GM18858 (cell line): ENCODE measurements at regions not wholly inside any gene's neighbourhood (a gene's known extent, or its start where the extent isn't known, plus 50 kb on each side); places are given as distances from the start of the nearest gene placed in this dataset.

ENCODE experiments used
- ATAC-seq: cut with Tn5 transposase; IDR thresholded peaks from one replicate; pipeline ENCODE4 v1.9.1; 2021; ENCODE audit not compliant: unreplicated experiment

DNA sequence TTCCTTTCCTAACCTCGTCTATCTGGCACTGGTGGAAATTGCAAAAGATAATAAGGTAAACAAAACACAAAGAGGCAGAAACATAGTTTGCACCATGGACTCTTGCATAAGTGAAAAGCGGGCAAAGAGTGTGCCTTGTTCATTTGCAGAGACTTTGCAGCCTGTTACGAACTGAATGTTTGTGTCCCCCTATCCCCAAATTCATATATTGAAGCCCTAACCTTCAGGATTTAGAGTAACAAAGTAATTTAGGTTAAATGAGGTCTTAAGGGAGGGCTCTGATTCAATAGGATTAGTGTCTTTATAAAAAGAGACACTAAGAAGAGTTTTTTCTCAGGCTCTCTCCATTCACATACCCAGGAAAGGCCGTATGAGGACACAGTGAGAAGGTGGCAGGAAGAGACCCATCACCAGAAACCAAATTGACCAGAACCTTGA is 52.1 kb upstream of the FAM169A start:
- no peak for ATAC-seq

GRCh38 chr5:74916831-74917710 is 50.9 kb upstream of the FAM169A start:
- ATAC-seq = no peak
